Mammary epithelial cell (primary cell): ENCODE measurements at regions not wholly inside any gene's neighbourhood (a gene's known extent, or its start where the extent isn't known, plus 50 kb on each side); places are given as distances from the start of the nearest gene placed in this dataset.

Source experiments
- EZH2 ChIP-seq: IDR thresholded peaks from 2 replicates; pipeline ENCODE4 v1.6.1; 2012; ENCODE audit warnings: low read length, inconsistent platforms, borderline replicate concordance
- TF ChIP-seq, protein P1 (sequence below), 2 donors: IDR thresholded peaks in 1 of 2; conservative IDR thresholded peaks in 1 of 2; 2 replicates each; pipeline ENCODE4 v1.5.1; 2011 to 2012; ENCODE audit warnings: inconsistent platforms in 2 of 2, low read length in 2 of 2, mild to moderate bottlenecking in 2 of 2, control low read depth in 1 of 2, low read depth in 1 of 2; ENCODE audit not compliant: insufficient read depth in 1 of 2; ENCODE audit errors: extremely low read depth in 1 of 2

DNA sequence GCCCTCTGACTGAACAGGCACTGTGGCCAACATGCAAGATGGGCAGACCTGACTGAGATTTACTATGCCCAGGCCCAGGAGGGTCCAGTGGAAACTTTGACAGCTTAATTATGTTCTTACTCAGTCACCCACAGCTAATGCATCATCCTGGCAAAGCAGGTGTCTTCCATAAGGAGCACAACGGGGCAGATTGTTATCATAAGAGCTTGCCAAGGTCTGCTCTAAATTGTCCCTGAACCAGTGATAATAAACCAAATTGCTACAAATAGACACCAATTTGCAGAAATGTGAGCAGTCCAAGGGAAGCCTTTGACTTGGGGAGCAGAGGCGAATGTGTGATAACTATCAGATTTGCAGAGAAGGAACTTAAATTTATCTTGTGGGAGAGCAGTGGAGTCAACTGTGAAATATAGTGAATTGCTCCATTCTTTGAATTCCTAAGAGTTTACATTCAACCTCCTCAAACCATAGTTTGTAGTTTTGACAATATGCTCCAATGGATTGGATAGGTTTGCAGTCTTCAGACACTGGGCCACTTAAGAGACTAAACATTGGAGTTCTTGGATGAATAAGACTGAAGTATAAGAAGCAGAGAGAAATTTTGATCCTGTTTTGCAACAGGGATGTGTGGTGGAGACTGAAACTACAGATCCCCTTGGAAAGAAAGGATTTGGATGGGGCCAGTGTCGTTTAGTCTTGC, 494.7 kb downstream of the CCSER2 start:
- TF ChIP-seq, protein P1, sequence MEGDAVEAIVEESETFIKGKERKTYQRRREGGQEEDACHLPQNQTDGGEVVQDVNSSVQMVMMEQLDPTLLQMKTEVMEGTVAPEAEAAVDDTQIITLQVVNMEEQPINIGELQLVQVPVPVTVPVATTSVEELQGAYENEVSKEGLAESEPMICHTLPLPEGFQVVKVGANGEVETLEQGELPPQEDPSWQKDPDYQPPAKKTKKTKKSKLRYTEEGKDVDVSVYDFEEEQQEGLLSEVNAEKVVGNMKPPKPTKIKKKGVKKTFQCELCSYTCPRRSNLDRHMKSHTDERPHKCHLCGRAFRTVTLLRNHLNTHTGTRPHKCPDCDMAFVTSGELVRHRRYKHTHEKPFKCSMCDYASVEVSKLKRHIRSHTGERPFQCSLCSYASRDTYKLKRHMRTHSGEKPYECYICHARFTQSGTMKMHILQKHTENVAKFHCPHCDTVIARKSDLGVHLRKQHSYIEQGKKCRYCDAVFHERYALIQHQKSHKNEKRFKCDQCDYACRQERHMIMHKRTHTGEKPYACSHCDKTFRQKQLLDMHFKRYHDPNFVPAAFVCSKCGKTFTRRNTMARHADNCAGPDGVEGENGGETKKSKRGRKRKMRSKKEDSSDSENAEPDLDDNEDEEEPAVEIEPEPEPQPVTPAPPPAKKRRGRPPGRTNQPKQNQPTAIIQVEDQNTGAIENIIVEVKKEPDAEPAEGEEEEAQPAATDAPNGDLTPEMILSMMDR (conservative IDR thresholded peaks at IDR 0.05 in 1 of 2, IDR thresholded peaks at IDR 0.05 in 1 of 2; ENCODE audit: extremely low read depth in 1 of 2, insufficient read depth in 1 of 2, low read depth in 1 of 2, low read length in 2 of 2), result no peak
- TF ChIP-seq EZH2, result no peak
